Nucleus accumbens (tissue), 56 donors: ENCODE measurements at regions not wholly inside any gene's neighbourhood (a gene's known extent, or its start where the extent isn't known, plus 50 kb on each side); places are given as distances from the start of the nearest gene placed in this dataset.

ENCODE experiments used
- DNase-seq, 56 donors: peaks; one replicate each; lab custom pipeline; 2025; lab: John Stamatoyannopoulos, UW

GRCh38 chr2:15762449-15762848, 170.8 kb downstream of the DDX1 start:
- DNase-seq: no peak

- no peak for DNase-seq
Measured at GRCh38 chr2:15763106-15763821, 171.6 kb downstream of the DDX1 start.

GRCh38 chr2:15763822-15764682, 172.4 kb downstream of the DDX1 start:
- DNase-seq: no peak

- no peak for DNase-seq
Measured at GRCh38 chr2:15764683-15765011, 173.0 kb downstream of the DDX1 start.

- no peak for DNase-seq
Measured at GRCh38 chr2:15765211-15765610, 173.5 kb downstream of the DDX1 start.

GRCh38 chr2:15765686-15766302, 174.1 kb downstream of the DDX1 start:
- no peak for DNase-seq

- DNase-seq: no peak
Measured at GRCh38 chr2:15766303-15766861, 174.0 kb upstream of the MYCN start.

- DNase-seq: no peak
Measured at GRCh38 chr2:15766911-15767597, 173.3 kb upstream of the MYCN start.

GRCh38 chr2:15767679-15768078, 172.7 kb upstream of the MYCN start:
- no peak for DNase-seq

GRCh38 chr2:15768142-15768541, 172.2 kb upstream of the MYCN start:
- no peak for DNase-seq

- DNase-seq: no peak
Measured at GRCh38 chr2:15768615-15769014, 171.7 kb upstream of the MYCN start.

GRCh38 chr2:15769235-15769634, 171.1 kb upstream of the MYCN start:
- no peak for DNase-seq

GRCh38 chr2:15769676-15770547, 170.4 kb upstream of the MYCN start:
- DNase-seq: no peak

GRCh38 chr2:15770606-15771005, 169.7 kb upstream of the MYCN start:
- DNase-seq: no peak

GRCh38 chr2:15771124-15771523, 169.2 kb upstream of the MYCN start:
- DNase-seq: no peak

GRCh38 chr2:15772086-15772595, 168.2 kb upstream of the MYCN start:
- no peak for DNase-seq

- DNase-seq: no peak
Measured at GRCh38 chr2:15772681-15773080, 167.7 kb upstream of the MYCN start.

- DNase-seq: no peak
Measured at GRCh38 chr2:15773204-15773603, 167.1 kb upstream of the MYCN start.

GRCh38 chr2:15773846-15774245, 166.5 kb upstream of the MYCN start:
- no peak for DNase-seq
